ENCODE measurements at regions not wholly inside any gene's neighbourhood (a gene's known extent, or its start where the extent isn't known, plus 50 kb on each side); places are given as distances from the start of the nearest gene placed in this dataset.

- no peak for DNase-seq
- Histone ChIP-seq H3K4me3 (no peak overlapping the region), H3K36me3 (no peaks in the 10 kb centered on the region), H3K27ac (no peak overlapping the region), H3K4me1 (peaks cover 0 to 23% (median 2%) of the 10 kb centered on the region in 4 donors), H3K27me3 (no peaks in the 10 kb centered on the region), H3K9me3 (no peaks in the 10 kb centered on the region)
- TF ChIP-seq EP300 (IDR thresholded peaks at IDR 0.05) (no peak), POLR2AphosphoS5 (IDR thresholded peaks at IDR 0.05) (no peak), CTCF (IDR thresholded peaks at IDR 0.05) (no peak), POLR2A (IDR thresholded peaks at IDR 0.05) (no peak)
- intact Hi-C loops (cut with DNase I) = no loop called here
- 15 to 62% methylated on average over 3 of the region's 3 CpGs for WGBS, 2 donors
These were observed 103.5 kb downstream of the ICOS start for GRCh38 chr2:204040016-204040415.

DNA sequence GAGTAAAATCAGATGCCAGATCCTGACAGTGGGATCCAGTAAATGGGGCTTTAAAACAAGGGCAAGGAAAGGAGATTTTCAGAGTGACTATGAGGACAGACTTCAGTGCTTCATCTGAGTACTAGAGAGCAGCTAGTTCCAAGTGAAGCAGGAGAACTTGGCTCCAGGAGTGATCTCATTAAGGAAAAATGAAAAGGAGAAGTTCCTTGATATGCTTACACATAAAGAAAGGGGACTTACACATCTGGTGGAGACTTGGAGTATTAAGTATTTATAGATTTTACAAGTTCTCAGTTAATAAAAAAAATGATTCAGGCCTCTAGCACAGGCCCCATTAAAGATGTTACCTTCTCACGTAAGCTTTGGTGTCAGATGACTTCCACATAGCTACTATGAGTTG lies 105.8 kb downstream of the ICOS start:
- peaks cover 0 to 19% (median 2%) of the 10 kb centered on the region in 4 donors for H3K4me1 ChIP-seq

DNA sequence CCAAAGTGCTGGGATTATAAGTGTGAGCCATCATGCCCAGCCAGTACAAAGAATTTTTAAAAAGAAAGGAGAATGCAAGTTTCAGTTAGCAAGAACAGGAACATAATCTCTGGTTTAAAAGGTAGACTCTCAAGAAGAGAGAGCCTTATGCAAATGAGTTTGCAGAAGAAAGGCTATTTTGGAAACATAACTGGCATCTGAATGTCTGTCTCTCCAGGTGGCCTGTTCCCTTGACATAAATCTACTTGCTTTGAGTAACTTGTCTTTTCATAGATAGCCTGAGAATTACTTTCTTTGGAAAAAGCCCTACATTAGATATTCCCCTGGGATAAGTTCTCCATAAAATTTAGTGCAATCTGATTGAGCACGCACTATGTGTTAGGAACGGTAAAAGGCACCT lies 109.6 kb downstream of the ICOS start:
- Histone ChIP-seq H3K9me3 (no peaks in the 10 kb centered on the region), H3K27ac (no peak overlapping the region), H3K4me3 (no peak overlapping the region), H3K4me1 (no peaks in the 10 kb centered on the region), H3K36me3 (no peaks in the 10 kb centered on the region), H3K27me3 (no peaks in the 10 kb centered on the region)
- WGBS, 2 donors = 94 to 99% methylated on average over 2 of the region's 2 CpGs
- intact Hi-C loops (cut with DNase I) = no loop called here
- DNase-seq = no peak
- TF ChIP-seq POLR2AphosphoS5 (IDR thresholded peaks at IDR 0.05) (no peak), EP300 (IDR thresholded peaks at IDR 0.05) (no peak)

More for the DNA sequence above, 105.8 kb downstream of the ICOS start:
- H3K4me3 ChIP-seq = no peak overlapping the region
- no peaks in the 10 kb centered on the region for H3K36me3 ChIP-seq
- no peak for DNase-seq
- no peaks in the 10 kb centered on the region for H3K27me3 ChIP-seq
- H3K9me3 ChIP-seq = no peaks in the 10 kb centered on the region
- intact Hi-C loops (cut with DNase I) = no loop called here
- H3K27ac ChIP-seq = no peak overlapping the region
- TF ChIP-seq POLR2AphosphoS5 (IDR thresholded peaks at IDR 0.05) = no peak
- no peak for TF ChIP-seq POLR2A (IDR thresholded peaks at IDR 0.05)
- no peak for TF ChIP-seq EP300 (IDR thresholded peaks at IDR 0.05)
- no peak for TF ChIP-seq CTCF (IDR thresholded peaks at IDR 0.05)
- 95% methylated on average over 1 of the region's 1 CpG for WGBS, 2 donors

- TF ChIP-seq EP300 (IDR thresholded peaks at IDR 0.05) (no peak), POLR2AphosphoS5 (IDR thresholded peaks at IDR 0.05) (no peak), POLR2A (IDR thresholded peaks at IDR 0.05) (no peak), CTCF (IDR thresholded peaks at IDR 0.05) (no peak)
- intact Hi-C loops (cut with DNase I) = no loop called here
- no peak for DNase-seq
These were observed 113.1 kb downstream of the ICOS start for GRCh38 chr2:204049635-204050034.

GRCh38 chr2:204050681-204051080 lies 114.1 kb downstream of the ICOS start:
- 72 to 73% methylated on average over 5 of the region's 5 CpGs for WGBS, 2 donors
- intact Hi-C loops (cut with DNase I) = no loop called here
- no peak overlapping the region for H3K27ac ChIP-seq
- no peaks in the 10 kb centered on the region for H3K4me1 ChIP-seq
- DNase-seq = no peak
- TF ChIP-seq CTCF (IDR thresholded peaks at IDR 0.05) (no peak), POLR2AphosphoS5 (IDR thresholded peaks at IDR 0.05) (no peak), POLR2A (IDR thresholded peaks at IDR 0.05) (no peak), EP300 (IDR thresholded peaks at IDR 0.05) (no peak)
- H3K27me3 ChIP-seq = no peaks in the 10 kb centered on the region
- H3K36me3 ChIP-seq = no peaks in the 10 kb centered on the region
- no peak overlapping the region for H3K4me3 ChIP-seq
- H3K9me3 ChIP-seq = no peaks in the 10 kb centered on the region

More at GRCh38 chr2:204049635-204050034, 113.1 kb downstream of the ICOS start:
- Histone ChIP-seq H3K27ac (no peak overlapping the region), H3K27me3 (no peaks in the 10 kb centered on the region), H3K4me3 (no peak overlapping the region), H3K36me3 (no peaks in the 10 kb centered on the region), H3K9me3 (no peaks in the 10 kb centered on the region), H3K4me1 (no peaks in the 10 kb centered on the region)
